Heart left ventricle (tissue), 16 donors: ENCODE measurements at regions not wholly inside any gene's neighbourhood (a gene's known extent, or its start where the extent isn't known, plus 50 kb on each side); places are given as distances from the start of the nearest gene placed in this dataset.

ENCODE experiments used
- ATAC-seq, 4 donors: fragments of 200-7000 bp; cut with Tn5 transposase; one replicate each; pipeline ENCODE4 v1.9.1; 2020 to 2022; ENCODE audit warnings: moderate library complexity in 4 of 4, mild to moderate bottlenecking in 3 of 4, moderate number of reproducible peaks in 1 of 4
- DNase-seq, 5 donors: peaks; one replicate each; pipeline ENCODE4 v3.0.0-alpha.2; 2020
- H3K27ac ChIP-seq, 12 donors: fragments of 200-600 bp; sonication (generic) in 4 of 12; one replicate each; pipeline versions ENCODE4 v1.5.0 to v1.8.0; 2016 to 2022; ENCODE audit warnings: mild to moderate bottlenecking in 2 of 12
- H3K27me3 ChIP-seq, 9 donors: fragments of 200-600 bp; sonication (generic) in 2 of 9; one replicate each; pipeline versions ENCODE4 v1.5.1 to v1.8.0; 2016 to 2022; ENCODE audit warnings: mild to moderate bottlenecking in 3 of 9
- H3K36me3 ChIP-seq, 9 donors: fragments of 200-600 bp; sonication (generic) in 2 of 9; one replicate each; pipeline versions ENCODE4 v1.5.0 to v1.8.0; 2018 to 2022; ENCODE audit warnings: mild to moderate bottlenecking in 2 of 9
- H3K4me1 ChIP-seq, 12 donors: fragments of 200-600 bp; sonication (generic) in 4 of 12; one replicate each; pipeline versions ENCODE4 v1.5.0 to v1.8.0; 2016 to 2022; ENCODE audit warnings: mild to moderate bottlenecking in 3 of 12
- H3K4me3 ChIP-seq, 12 donors: fragments of 200-600 bp; sonication (generic) in 4 of 12; one replicate each; pipeline versions ENCODE4 v1.5.0 to v1.8.0; 2017 to 2022; ENCODE audit warnings: mild to moderate bottlenecking in 9 of 12, moderate library complexity in 4 of 12
- H3K9me3 ChIP-seq, 12 donors: fragments of 200-600 bp; sonication (generic) in 4 of 12; one replicate each; pipeline versions ENCODE4 v1.5.0 to v1.8.0; 2016 to 2022; ENCODE audit warnings: mild to moderate bottlenecking in 1 of 12
- CTCF ChIP-seq, 12 donors: fragments of 200-600 bp; sonication (generic) in 4 of 12; IDR thresholded peaks; one replicate each; pipeline versions ENCODE4 v1.5.0 to v1.8.0; 2018 to 2022; ENCODE audit warnings: antibody characterized with exemption in 12 of 12, mild to moderate bottlenecking in 5 of 12
- POLR2A ChIP-seq, 2 donors: fragments of 450-650 bp; IDR thresholded peaks; one replicate each; pipeline ENCODE4 v1.6.1; 2017; ENCODE audit warnings: antibody characterized with exemption in 2 of 2, mild to moderate bottlenecking in 2 of 2, moderate library complexity in 2 of 2
- WGBS, 4 donors: extraction: QIAGEN DNeasy Blood & Tissue Kit in 2 of 4; methylation state at CpG; one replicate each; pipeline versions ENCODE4 v1.1.5 to v1.1.7; 2013 to 2018; 5-methylcytosine and 5-hydroxymethylcytosine counted together
- intact Hi-C, 10 donors: fragments of 100-400 bp; cut with DNase I; formaldehyde crosslinking; loops; one replicate each; pipeline versions ENCODE4 v1.11.1 to v1.14.2; 2022
- donor health status: ischemic (EF 13 %, LVEDD 7.1; RV severe dilation, severe dysfunction).
- donor health status: healthy with polysubstance abuse.
- donor health status: DM: no; HTN: yes; CAD: no.
- donor health status: DM: no; HTN: no; CAD: no.
- donor health status: ischemic (EF 25% LVEDD 6.9; RV normal size, moderate dysfunction).
- donor health status: ischemic (EF 25% LVEDD 5.7; RV mildly dilated, moderate dysfunction).
- donor health status: healthy.
- donor health status: DM: yes; HTN: yes; CAD: no.
- donor health status: ischemic (EF 35%, LVEDD 5.7; RV mildly dilated, moderate dysfunction).
- donor health status: nonischemic (EF 11% LVEDD 7.7; RV severe dilation, severe dysfunction).
- donor health status: DM: yes; HTN: yes; CAD: no.
- donor health status: PGD.
- donor health status: ischemic (EF 29% LVEDD 5.4; RV normal size, mild dysfunction).
- donor health status: nonischemic (EF 23%, LVEDD 6.1; RV moderate dilation, normal function).

DNA sequence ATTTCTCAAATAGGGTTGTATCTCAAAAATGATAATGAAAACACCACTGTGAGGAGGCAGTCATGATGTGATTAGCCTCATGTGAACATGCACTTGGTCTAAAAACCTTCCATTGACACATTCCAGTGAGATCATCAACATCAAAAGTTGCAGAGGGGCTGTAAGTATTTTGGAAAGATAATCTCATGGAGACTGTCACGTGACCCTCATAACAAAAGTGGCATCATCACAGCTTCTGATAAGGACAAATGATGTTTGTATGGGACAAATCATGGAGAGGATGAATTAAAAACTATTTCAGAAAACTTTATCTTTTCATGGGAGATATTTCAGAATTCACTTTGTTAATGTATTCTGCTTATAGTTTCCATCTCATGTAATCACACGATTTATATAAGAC is 203.1 kb upstream of the NDN start:
- no peaks in the 10 kb centered on the region for H3K4me1 ChIP-seq
- no peaks in the 10 kb centered on the region for H3K36me3 ChIP-seq
- TF ChIP-seq CTCF (IDR thresholded peaks at IDR 0.05) (no peak), POLR2A (IDR thresholded peaks at IDR 0.05) (no peak)
- DNase-seq = no peak
- no peak overlapping the region for H3K4me3 ChIP-seq
- no peak for ATAC-seq
- intact Hi-C loops = no loop called here
- peaks cover 0 to 2% (median 0%) of the 10 kb centered on the region in 9 donors for H3K27me3 ChIP-seq
- no peak overlapping the region for H3K27ac ChIP-seq
- H3K9me3 ChIP-seq = peaks cover 0 to 8% (median 0%) of the 10 kb centered on the region in 12 donors
- 30 to 48% (median 43%) methylated on average over 2 of the region's 2 CpGs for WGBS, 4 donors

GRCh38 chr15:23897091-23897490 is 210.0 kb upstream of the NDN start:
- Histone ChIP-seq H3K27ac (no peak overlapping the region), H3K4me3 (peak overlapping the region in 1 of 12 donors; percentile 40), H3K9me3 (peaks cover 0 to 7% (median 0%) of the 10 kb centered on the region in 12 donors), H3K27me3 (peaks cover 0 to 4% (median 0%) of the 10 kb centered on the region in 9 donors), H3K4me1 (no peaks in the 10 kb centered on the region), H3K36me3 (no peaks in the 10 kb centered on the region)
- ATAC-seq (no peak), DNase-seq (no peak)
- TF ChIP-seq POLR2A (IDR thresholded peaks at IDR 0.05) (no peak), CTCF (IDR thresholded peaks at IDR 0.05) (no peak)
- 50 to 57% (median 54%) methylated on average over 6 of the region's 6 CpGs for WGBS, 4 donors
- intact Hi-C loops = no loop called here

- ATAC-seq (peak in 3 of 4 donors; percentile 46 to 57 (median 49)), DNase-seq (peak in 2 of 5 donors; percentile 26 to 62)
- Histone ChIP-seq H3K36me3 (no peaks in the 10 kb centered on the region), H3K27me3 (peaks cover 0 to 4% (median 0%) of the 10 kb centered on the region in 9 donors), H3K4me1 (no peaks in the 10 kb centered on the region), H3K4me3 (peak overlapping the region in 5 of 12 donors; percentile 12 to 40 (median 13)), H3K27ac (no peak overlapping the region), H3K9me3 (peaks cover 0 to 7% (median 0%) of the 10 kb centered on the region in 12 donors)
- intact Hi-C loops = no loop called here
- TF ChIP-seq CTCF (IDR thresholded peaks at IDR 0.05) (no peak), POLR2A (IDR thresholded peaks at IDR 0.05) (no peak)
- 35 to 47% (median 40%) methylated on average over 18 to 24 of the region's 24 CpGs for WGBS, 4 donors
Observed at GRCh38 chr15:23897531-23897930, 210.4 kb upstream of the NDN start.

- 33 to 52% (median 46%) methylated on average over 2 of the region's 2 CpGs for WGBS, 4 donors
- TF ChIP-seq CTCF (IDR thresholded peaks at IDR 0.05) (no peak), POLR2A (IDR thresholded peaks at IDR 0.05) (no peak)
- no peaks in the 10 kb centered on the region for H3K27me3 ChIP-seq
Observed at GRCh38 chr15:23910030-23910429, 222.9 kb upstream of the NDN start.

More at GRCh38 chr15:23910030-23910429, 222.9 kb upstream of the NDN start:
- intact Hi-C loops = no loop called here
- H3K27ac ChIP-seq = no peak overlapping the region
- DNase-seq (no peak), ATAC-seq (no peak)
- no peaks in the 10 kb centered on the region for H3K4me1 ChIP-seq
- H3K36me3 ChIP-seq = no peaks in the 10 kb centered on the region
- no peaks in the 10 kb centered on the region for H3K9me3 ChIP-seq
- no peak overlapping the region for H3K4me3 ChIP-seq
